Tibial nerve (tissue), 4 donors: ENCODE measurements at regions not wholly inside any gene's neighbourhood (a gene's known extent, or its start where the extent isn't known, plus 50 kb on each side); places are given as distances from the start of the nearest gene placed in this dataset.
"Not testable (repeated sequence)": the region's sequence is repeated elsewhere in the genome, so short reads cannot be mapped to it uniquely, and the experiment has no call there.

ENCODE experiments used
- EP300 ChIP-seq, 2 donors: sonication (generic); formaldehyde crosslinking; IDR thresholded peaks; one replicate each; pipeline ENCODE4 v1.6.1; 2017; ENCODE audit warnings: antibody characterized with exemption in 2 of 2, mild to moderate bottlenecking in 1 of 2
- POLR2A ChIP-seq, 2 donors: fragments of 450-650 bp; IDR thresholded peaks; one replicate each; pipeline ENCODE4 v1.6.1; 2017; ENCODE audit warnings: antibody characterized with exemption in 2 of 2, mild to moderate bottlenecking in 2 of 2, moderate library complexity in 2 of 2
- TF ChIP-seq, protein P1 (sequence below), 5 experiments: fragments of 200-600 bp in 3 of 5; fragments of 450-650 bp in 2 of 5; sonication (generic) in 3 of 5; IDR thresholded peaks; one replicate each; pipeline ENCODE4 v1.5.1; 2016 to 2019; ENCODE audit warnings: antibody characterized with exemption in 5 of 5, mild to moderate bottlenecking in 3 of 5, moderate library complexity in 2 of 5

GRCh38 chr7:29747645-29748245 is 58.6 kb upstream of the WIPF3 start:
- TF ChIP-seq, protein P1, sequence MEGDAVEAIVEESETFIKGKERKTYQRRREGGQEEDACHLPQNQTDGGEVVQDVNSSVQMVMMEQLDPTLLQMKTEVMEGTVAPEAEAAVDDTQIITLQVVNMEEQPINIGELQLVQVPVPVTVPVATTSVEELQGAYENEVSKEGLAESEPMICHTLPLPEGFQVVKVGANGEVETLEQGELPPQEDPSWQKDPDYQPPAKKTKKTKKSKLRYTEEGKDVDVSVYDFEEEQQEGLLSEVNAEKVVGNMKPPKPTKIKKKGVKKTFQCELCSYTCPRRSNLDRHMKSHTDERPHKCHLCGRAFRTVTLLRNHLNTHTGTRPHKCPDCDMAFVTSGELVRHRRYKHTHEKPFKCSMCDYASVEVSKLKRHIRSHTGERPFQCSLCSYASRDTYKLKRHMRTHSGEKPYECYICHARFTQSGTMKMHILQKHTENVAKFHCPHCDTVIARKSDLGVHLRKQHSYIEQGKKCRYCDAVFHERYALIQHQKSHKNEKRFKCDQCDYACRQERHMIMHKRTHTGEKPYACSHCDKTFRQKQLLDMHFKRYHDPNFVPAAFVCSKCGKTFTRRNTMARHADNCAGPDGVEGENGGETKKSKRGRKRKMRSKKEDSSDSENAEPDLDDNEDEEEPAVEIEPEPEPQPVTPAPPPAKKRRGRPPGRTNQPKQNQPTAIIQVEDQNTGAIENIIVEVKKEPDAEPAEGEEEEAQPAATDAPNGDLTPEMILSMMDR (IDR thresholded peaks at IDR 0.05), result not testable (repeated sequence)
- TF ChIP-seq POLR2A, EP300 (IDR thresholded peaks at IDR 0.05): not testable (repeated sequence)
